ENCODE measurements at regions not wholly inside any gene's neighbourhood (a gene's known extent, or its start where the extent isn't known, plus 50 kb on each side); places are given as distances from the start of the nearest gene placed in this dataset.

DNA sequence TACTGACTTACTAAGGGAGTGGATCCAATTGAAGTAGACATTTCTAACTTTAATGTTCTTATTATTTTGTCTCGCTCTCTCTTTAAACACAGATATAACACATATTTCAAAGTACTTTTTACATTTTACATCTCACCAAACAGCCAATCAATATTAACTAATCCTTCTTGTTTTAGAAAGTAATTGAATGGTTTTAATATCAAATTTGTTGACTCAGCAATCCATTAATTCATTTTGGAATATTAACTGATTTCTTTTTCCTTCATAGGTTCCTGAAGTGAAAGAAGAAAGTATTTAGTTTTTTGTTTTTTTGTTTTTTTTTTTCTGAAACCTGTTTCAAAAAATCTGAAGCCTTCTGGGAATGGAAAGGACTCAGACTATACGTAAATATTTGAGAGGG is 62.3 kb upstream of the DPYD start:
- Histone ChIP-seq H3K27me3 (ENCODE audit: control insufficient read depth in 5 of 5, insufficient read depth in 4 of 5, low read length in 5 of 5) (no peaks in the 10 kb centered on the region), H3K4me1 (ENCODE audit: control insufficient read depth in 5 of 5, insufficient read depth in 5 of 5, low read length in 5 of 5) (no peaks in the 10 kb centered on the region), H3K4me3 (ENCODE audit: low read depth in 1 of 5, low read length in 5 of 5) (no peak overlapping the region), H3K9me3 (ENCODE audit: control insufficient read depth in 5 of 5, low read length in 5 of 5) (no peaks in the 10 kb centered on the region), H3K9ac (ENCODE audit: low read length in 5 of 5) (no peak overlapping the region), H3K36me3 (ENCODE audit: control insufficient read depth in 5 of 5, insufficient read depth in 5 of 5, low read length in 5 of 5) (no peaks in the 10 kb centered on the region), H3K27ac (ENCODE audit: low read depth, low read length) (no peak overlapping the region)

DNA sequence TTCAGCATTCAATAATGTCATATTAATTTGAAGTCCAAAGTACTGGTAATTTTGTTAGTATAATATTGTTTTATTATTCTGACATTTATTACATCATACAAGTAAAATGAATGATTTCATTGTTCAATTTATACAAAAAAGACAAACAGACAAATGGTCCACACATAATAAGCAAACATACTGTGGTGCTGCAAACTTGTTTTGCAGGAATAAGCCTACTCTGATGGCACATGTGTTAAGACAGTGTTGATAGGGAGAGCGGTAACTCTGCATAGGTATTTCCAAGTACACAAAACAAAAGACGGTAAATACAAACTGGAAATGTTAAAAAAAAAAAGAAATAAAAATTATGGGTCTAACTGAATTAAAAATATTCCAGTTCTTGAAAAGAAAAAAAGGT is 59.7 kb upstream of the DPYD start:
- Histone ChIP-seq H3K4me3 (ENCODE audit: low read depth in 1 of 5, low read length in 5 of 5) (no peak overlapping the region), H3K27me3 (ENCODE audit: control insufficient read depth in 5 of 5, insufficient read depth in 4 of 5, low read length in 5 of 5) (no peaks in the 10 kb centered on the region), H3K9ac (ENCODE audit: low read length in 5 of 5) (no peak overlapping the region), H3K27ac (ENCODE audit: low read depth, low read length) (no peak overlapping the region), H3K36me3 (ENCODE audit: control insufficient read depth in 5 of 5, insufficient read depth in 5 of 5, low read length in 5 of 5) (no peaks in the 10 kb centered on the region), H3K4me1 (ENCODE audit: control insufficient read depth in 5 of 5, insufficient read depth in 5 of 5, low read length in 5 of 5) (no peaks in the 10 kb centered on the region), H3K9me3 (ENCODE audit: control insufficient read depth in 5 of 5, low read length in 5 of 5) (no peaks in the 10 kb centered on the region)

- Histone ChIP-seq H3K4me1 (ENCODE audit: control insufficient read depth in 5 of 5, insufficient read depth in 5 of 5, low read length in 5 of 5) (no peaks in the 10 kb centered on the region), H3K27me3 (ENCODE audit: control insufficient read depth in 5 of 5, insufficient read depth in 4 of 5, low read length in 5 of 5) (no peaks in the 10 kb centered on the region), H3K4me3 (ENCODE audit: low read depth in 1 of 5, low read length in 5 of 5) (no peak overlapping the region), H3K36me3 (ENCODE audit: control insufficient read depth in 5 of 5, insufficient read depth in 5 of 5, low read length in 5 of 5) (no peaks in the 10 kb centered on the region), H3K9ac (ENCODE audit: low read length in 5 of 5) (no peak overlapping the region), H3K27ac (ENCODE audit: low read depth, low read length) (no peak overlapping the region), H3K9me3 (ENCODE audit: control insufficient read depth in 5 of 5, low read length in 5 of 5) (no peaks in the 10 kb centered on the region)
Measured at GRCh38 chr1:97976801-97977200, 56.0 kb upstream of the DPYD start.
